HFFc6 (cell line): ENCODE measurements at regions not wholly inside any gene's neighbourhood (a gene's known extent, or its start where the extent isn't known, plus 50 kb on each side); places are given as distances from the start of the nearest gene placed in this dataset.

Experiments
- DNase-seq: peaks from one replicate; pipeline ENCODE4 v3.0.0-alpha.2; 2018
- H3K27ac Mint-ChIP-seq: 2 replicates; pipeline ENCODE4 v1.8.0; 2020; ENCODE audit warnings: mild to moderate bottlenecking, mixed read lengths
- H3K27me3 Mint-ChIP-seq: 2 replicates; pipeline ENCODE4 v1.8.0; 2021; ENCODE audit warnings: mild to moderate bottlenecking, moderate library complexity, mixed read lengths; ENCODE audit not compliant: insufficient read depth
- H3K36me3 Mint-ChIP-seq: 2 replicates; pipeline ENCODE4 v1.8.0; 2021; ENCODE audit warnings: low read depth, mixed read lengths
- H3K4me1 Mint-ChIP-seq: 2 replicates; pipeline ENCODE4 v1.8.0; 2020; ENCODE audit warnings: low read depth, mixed read lengths
- H3K4me3 Mint-ChIP-seq: 2 replicates; pipeline ENCODE4 v1.8.0; 2020; ENCODE audit warnings: mild to moderate bottlenecking, moderate library complexity, mixed read lengths
- H3K9me3 Mint-ChIP-seq: 2 replicates; pipeline ENCODE4 v1.8.0; 2020; ENCODE audit warnings: mild to moderate bottlenecking, mixed read lengths
- CTCF ChIP-seq: fragments of 200-600 bp; sonication (generic); IDR thresholded peaks from 2 replicates; pipeline ENCODE4 v1.5.0; 2021; ENCODE audit warnings: antibody characterized with exemption, mild to moderate bottlenecking

- no peak overlapping the region for H3K4me3 Mint-ChIP-seq
- no peak for DNase-seq
- no peaks in the 10 kb centered on the region for H3K36me3 Mint-ChIP-seq
- no peak overlapping the region for H3K27ac Mint-ChIP-seq
- H3K9me3 Mint-ChIP-seq = no peaks in the 10 kb centered on the region
- H3K4me1 Mint-ChIP-seq = 0 out of 2 replicates have a peak, but pooled peaks cover 5% of the 10 kb centered on the region
- H3K27me3 Mint-ChIP-seq = peaks cover 23% of the 10 kb centered on the region
- no peak for TF ChIP-seq CTCF
These were observed 185.1 kb upstream of the VASH1 start for GRCh38 chr14:76576047-76576741.

- TF ChIP-seq CTCF = no peak
- no peak for DNase-seq
- Mint-ChIP-seq H3K4me3 (no peak overlapping the region), H3K4me1 (0 out of 2 replicates have a peak, but pooled peaks cover 5% of the 10 kb centered on the region), H3K9me3 (no peaks in the 10 kb centered on the region), H3K27me3 (peaks cover 18% of the 10 kb centered on the region), H3K36me3 (no peaks in the 10 kb centered on the region), H3K27ac (no peak overlapping the region)
These were observed 184.2 kb upstream of the VASH1 start for GRCh38 chr14:76577090-76577489.

- no peak for DNase-seq
- Mint-ChIP-seq H3K27me3 (peaks cover 18% of the 10 kb centered on the region), H3K36me3 (no peaks in the 10 kb centered on the region), H3K4me3 (no peak overlapping the region), H3K9me3 (no peaks in the 10 kb centered on the region), H3K27ac (no peak overlapping the region), H3K4me1 (0 out of 2 replicates have a peak, but pooled peaks cover 5% of the 10 kb centered on the region)
- TF ChIP-seq CTCF = no peak
These were observed 183.4 kb upstream of the VASH1 start for GRCh38 chr14:76577837-76578236.

GRCh38 chr14:76580399-76580798 lies 180.9 kb upstream of the VASH1 start:
- Mint-ChIP-seq H3K4me3 (no peak overlapping the region), H3K27ac (no peak overlapping the region), H3K36me3 (no peaks in the 10 kb centered on the region), H3K4me1 (0 out of 2 replicates have a peak, but pooled peaks cover 5% of the 10 kb centered on the region), H3K27me3 (peaks cover 16% of the 10 kb centered on the region), H3K9me3 (no peaks in the 10 kb centered on the region)
- no peak for TF ChIP-seq CTCF
- DNase-seq = no peak

- peaks cover 16% of the 10 kb centered on the region for H3K27me3 Mint-ChIP-seq
- TF ChIP-seq CTCF = no peak
These were observed 180.3 kb upstream of the VASH1 start for GRCh38 chr14:76580967-76581366.

More at GRCh38 chr14:76580967-76581366, 180.3 kb upstream of the VASH1 start:
- H3K27ac Mint-ChIP-seq = no peak overlapping the region
- no peak overlapping the region for H3K4me3 Mint-ChIP-seq
- no peak for DNase-seq
- H3K9me3 Mint-ChIP-seq = no peaks in the 10 kb centered on the region
- H3K4me1 Mint-ChIP-seq = 0 out of 2 replicates have a peak, but pooled peaks cover 5% of the 10 kb centered on the region
- H3K36me3 Mint-ChIP-seq = no peaks in the 10 kb centered on the region
